Sigmoid colon (tissue), 6 donors: ENCODE measurements at regions not wholly inside any gene's neighbourhood (a gene's known extent, or its start where the extent isn't known, plus 50 kb on each side); places are given as distances from the start of the nearest gene placed in this dataset.

ENCODE experiments used
- DNase-seq: peaks from one replicate; pipeline ENCODE4 v3.0.0-alpha.2; 2019
- H3K27ac ChIP-seq, 4 donors: fragments of 200-600 bp; sonication (generic); one replicate each; pipeline ENCODE4 v1.5.1; 2016 to 2019; ENCODE audit warnings: mild to moderate bottlenecking in 1 of 4
- H3K27me3 ChIP-seq, 3 donors: fragments of 200-600 bp; sonication (generic); one replicate each; pipeline ENCODE4 v1.5.1; 2019; ENCODE audit warnings: mild to moderate bottlenecking in 1 of 3
- H3K36me3 ChIP-seq, 4 donors: fragments of 200-600 bp; sonication (generic); one replicate each; pipeline ENCODE4 v1.5.1; 2016 to 2019
- H3K4me1 ChIP-seq, 4 donors: fragments of 200-600 bp; sonication (generic); one replicate each; pipeline ENCODE4 v1.5.1; 2017 to 2019
- H3K4me3 ChIP-seq, 4 donors: fragments of 200-600 bp; sonication (generic); one replicate each; pipeline ENCODE4 v1.5.1; 2017 to 2019; ENCODE audit warnings: mild to moderate bottlenecking in 2 of 4, moderate library complexity in 1 of 4
- H3K9me3 ChIP-seq, 4 donors: fragments of 200-600 bp in 3 of 4; sonication (generic) in 3 of 4; one replicate each; pipeline versions ENCODE4 v1.5.1 to v1.6.1; 2013 to 2019
- EP300 ChIP-seq, 4 donors: sonication (generic); formaldehyde crosslinking; IDR thresholded peaks; one replicate each; pipeline ENCODE4 v1.6.1; 2017; ENCODE audit warnings: antibody characterized with exemption in 4 of 4
- POLR2A ChIP-seq, 2 donors: fragments of 450-650 bp; IDR thresholded peaks; one replicate each; pipeline ENCODE4 v1.6.1; 2016; ENCODE audit warnings: antibody characterized with exemption in 2 of 2, mild to moderate bottlenecking in 2 of 2, moderate library complexity in 2 of 2
- POLR2AphosphoS5 ChIP-seq, 4 donors: sonication (generic); formaldehyde crosslinking; IDR thresholded peaks; one replicate each; pipeline ENCODE4 v1.6.1; 2017; ENCODE audit warnings: antibody characterized with exemption in 4 of 4
- WGBS, 2 donors: extraction: QIAGEN DNeasy Blood & Tissue Kit; methylation state at CpG; one replicate each; pipeline ENCODE4 v1.1.7; 2013; 5-methylcytosine and 5-hydroxymethylcytosine counted together
- intact Hi-C: fragments of 100-400 bp; cut with DNase I; formaldehyde crosslinking; loops from one replicate; pipeline ENCODE4 v1.15.1; 2023
- TF ChIP-seq, protein P1 (sequence below), 4 experiments: fragments of 450-650 bp in 3 of 4; fragments of 200-600 bp in 1 of 4; IDR thresholded peaks; one replicate each; pipeline ENCODE4 v1.5.1; 2016 to 2019; ENCODE audit warnings: antibody characterized with exemption in 4 of 4, mild to moderate bottlenecking in 3 of 4, moderate library complexity in 2 of 4
- donor health status: healthy with polysubstance abuse.
- donor health status: healthy.

DNA sequence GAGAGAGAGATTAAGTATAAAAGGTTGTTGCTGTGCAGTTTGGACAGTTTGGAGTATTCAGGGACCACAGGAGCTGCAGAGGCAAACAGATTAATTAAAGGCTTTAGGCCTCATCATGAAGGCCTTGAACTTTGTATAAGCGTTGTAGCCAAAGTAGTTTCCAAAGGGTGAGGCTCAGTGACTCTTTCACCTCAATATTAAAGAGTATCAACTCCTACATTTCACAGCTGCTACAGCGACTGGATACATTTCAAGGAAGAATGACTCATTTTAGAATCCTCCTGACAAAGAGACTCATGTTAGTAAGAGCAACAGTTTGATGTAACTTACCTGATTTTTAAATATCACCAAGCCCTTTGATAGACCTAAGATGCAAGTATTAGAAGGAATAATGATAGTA, 355.5 kb downstream of the HLX start:
- intact Hi-C loops, result loop anchor here (10.0 kb wide), 2 partner anchors 200 to 420 kb away; no protein-coding TSS in a partner anchor
- WGBS, 2 donors, result 56 to 65% methylated on average over 2 of the region's 2 CpGs
- H3K36me3 ChIP-seq, result no peaks in the 10 kb centered on the region
- DNase-seq, result no peak
- TF ChIP-seq POLR2A (IDR thresholded peaks at IDR 0.05) (no peak), POLR2AphosphoS5 (IDR thresholded peaks at IDR 0.05) (no peak), EP300 (IDR thresholded peaks at IDR 0.05) (no peak)
- TF ChIP-seq, protein P1, sequence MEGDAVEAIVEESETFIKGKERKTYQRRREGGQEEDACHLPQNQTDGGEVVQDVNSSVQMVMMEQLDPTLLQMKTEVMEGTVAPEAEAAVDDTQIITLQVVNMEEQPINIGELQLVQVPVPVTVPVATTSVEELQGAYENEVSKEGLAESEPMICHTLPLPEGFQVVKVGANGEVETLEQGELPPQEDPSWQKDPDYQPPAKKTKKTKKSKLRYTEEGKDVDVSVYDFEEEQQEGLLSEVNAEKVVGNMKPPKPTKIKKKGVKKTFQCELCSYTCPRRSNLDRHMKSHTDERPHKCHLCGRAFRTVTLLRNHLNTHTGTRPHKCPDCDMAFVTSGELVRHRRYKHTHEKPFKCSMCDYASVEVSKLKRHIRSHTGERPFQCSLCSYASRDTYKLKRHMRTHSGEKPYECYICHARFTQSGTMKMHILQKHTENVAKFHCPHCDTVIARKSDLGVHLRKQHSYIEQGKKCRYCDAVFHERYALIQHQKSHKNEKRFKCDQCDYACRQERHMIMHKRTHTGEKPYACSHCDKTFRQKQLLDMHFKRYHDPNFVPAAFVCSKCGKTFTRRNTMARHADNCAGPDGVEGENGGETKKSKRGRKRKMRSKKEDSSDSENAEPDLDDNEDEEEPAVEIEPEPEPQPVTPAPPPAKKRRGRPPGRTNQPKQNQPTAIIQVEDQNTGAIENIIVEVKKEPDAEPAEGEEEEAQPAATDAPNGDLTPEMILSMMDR (IDR thresholded peaks at IDR 0.05), result no peak
- H3K27ac ChIP-seq, result peak overlapping the region; percentile 3 to 68 (median 34)
- no peaks in the 10 kb centered on the region for H3K9me3 ChIP-seq
- no peaks in the 10 kb centered on the region for H3K27me3 ChIP-seq
- H3K4me3 ChIP-seq, result no peak overlapping the region
- H3K4me1 ChIP-seq, result peaks cover 0 to 42% (median 26%) of the 10 kb centered on the region in 4 donors

DNA sequence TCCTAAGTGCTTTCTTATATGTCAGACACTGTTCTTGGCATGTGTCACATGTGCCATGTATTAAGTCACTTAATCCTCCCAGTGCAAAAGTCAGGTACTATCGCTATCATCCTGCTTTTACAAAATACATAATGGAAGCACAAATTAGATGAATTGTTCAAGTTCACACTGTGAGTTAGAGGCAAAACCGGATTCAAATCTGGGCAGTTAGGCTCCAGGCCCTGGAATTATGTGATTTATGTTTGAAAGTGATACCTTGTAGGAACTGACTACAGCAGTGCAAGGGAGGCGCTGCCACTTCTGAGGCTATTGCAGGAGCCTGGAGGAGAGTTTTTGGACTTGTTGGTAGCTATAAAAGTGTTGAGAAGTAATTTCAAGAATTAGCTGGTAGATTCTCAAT, 358.3 kb downstream of the HLX start:
- 78 to 89% methylated on average over 3 of the region's 3 CpGs for WGBS, 2 donors
- intact Hi-C loops, result loop anchor here (10.0 kb wide), 2 partner anchors 197 to 423 kb away; no protein-coding TSS in a partner anchor

DNA sequence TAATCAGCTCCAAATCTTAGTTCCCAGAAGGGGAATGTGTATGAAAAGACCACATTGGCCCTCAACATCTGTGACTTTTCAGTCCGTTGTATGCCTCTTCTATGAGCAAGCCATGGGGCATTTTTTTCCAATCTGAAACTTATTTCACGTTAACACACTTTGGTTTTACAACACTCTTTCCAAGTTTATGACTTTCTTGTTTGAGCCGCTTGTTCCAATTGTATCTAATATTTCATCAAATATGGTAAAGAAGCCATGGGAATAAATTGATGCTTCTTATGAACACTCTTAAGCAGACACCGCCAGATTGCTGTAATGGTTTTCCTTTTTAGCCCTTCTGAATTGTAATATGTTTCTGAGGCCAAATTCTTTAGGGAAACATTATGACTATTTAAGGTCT, 359.9 kb downstream of the HLX start:
- 54 to 68% methylated on average over 4 of the region's 4 CpGs for WGBS, 2 donors
- intact Hi-C loops, result loop anchor here (10.0 kb wide), 2 partner anchors 196 to 424 kb away; no protein-coding TSS in a partner anchor
- Histone ChIP-seq H3K4me3 (no peak overlapping the region), H3K36me3 (no peaks in the 10 kb centered on the region), H3K4me1 (peaks cover 0 to 41% (median 35%) of the 10 kb centered on the region in 4 donors), H3K27me3 (no peaks in the 10 kb centered on the region), H3K9me3 (no peaks in the 10 kb centered on the region), H3K27ac (no peak overlapping the region)
- no peak for DNase-seq
- TF ChIP-seq, protein P1 (IDR thresholded peaks at IDR 0.05), result no peak
- TF ChIP-seq POLR2A (IDR thresholded peaks at IDR 0.05) (no peak), EP300 (IDR thresholded peaks at IDR 0.05) (no peak), POLR2AphosphoS5 (IDR thresholded peaks at IDR 0.05) (no peak)

More for the DNA sequence above, 358.3 kb downstream of the HLX start:
- no peaks in the 10 kb centered on the region for H3K9me3 ChIP-seq
- H3K4me3 ChIP-seq, result no peak overlapping the region
- H3K36me3 ChIP-seq, result no peaks in the 10 kb centered on the region
- TF ChIP-seq EP300 (IDR thresholded peaks at IDR 0.05) (no peak), POLR2A (IDR thresholded peaks at IDR 0.05) (no peak), POLR2AphosphoS5 (IDR thresholded peaks at IDR 0.05) (no peak)
- TF ChIP-seq, protein P1 (IDR thresholded peaks at IDR 0.05), result no peak
- DNase-seq, result no peak
- no peaks in the 10 kb centered on the region for H3K27me3 ChIP-seq
- peaks cover 0 to 41% (median 35%) of the 10 kb centered on the region in 4 donors for H3K4me1 ChIP-seq
- H3K27ac ChIP-seq, result no peak overlapping the region

DNA sequence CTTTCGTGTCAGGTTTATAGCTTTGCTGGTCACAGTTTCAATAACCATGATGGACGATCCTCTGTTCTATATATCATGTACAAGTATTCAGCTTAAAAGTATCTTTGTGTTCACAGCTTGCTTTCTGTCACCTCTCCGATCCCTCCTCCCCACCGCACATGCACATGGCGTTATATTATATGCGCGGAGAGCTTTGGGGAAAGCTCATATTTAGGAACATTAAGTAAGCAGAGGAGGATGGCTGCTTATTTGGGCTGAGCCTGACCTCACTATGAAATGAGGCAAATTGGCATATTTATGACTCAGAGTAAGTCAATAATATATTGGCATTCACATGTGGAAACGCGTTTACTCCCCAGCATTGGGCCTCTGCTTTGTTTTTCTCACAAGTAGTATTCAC, 360.5 kb downstream of the HLX start:
- TF ChIP-seq POLR2AphosphoS5 (IDR thresholded peaks at IDR 0.05), result no peak
- TF ChIP-seq, protein P1 (IDR thresholded peaks at IDR 0.05), result no peak
- TF ChIP-seq POLR2A (IDR thresholded peaks at IDR 0.05), result no peak
- no peak for TF ChIP-seq EP300 (IDR thresholded peaks at IDR 0.05)
- H3K4me3 ChIP-seq, result no peak overlapping the region
- H3K9me3 ChIP-seq, result no peaks in the 10 kb centered on the region
- DNase-seq, result no peak
- intact Hi-C loops, result loop anchor here (10.0 kb wide), 2 partner anchors 195 to 425 kb away; no protein-coding TSS in a partner anchor
- no peak overlapping the region for H3K27ac ChIP-seq
- no peaks in the 10 kb centered on the region for H3K27me3 ChIP-seq
- peaks cover 0 to 36% (median 33%) of the 10 kb centered on the region in 4 donors for H3K4me1 ChIP-seq
- H3K36me3 ChIP-seq, result no peaks in the 10 kb centered on the region
- WGBS, 2 donors, result 61 to 83% methylated on average over 9 of the region's 9 CpGs

DNA sequence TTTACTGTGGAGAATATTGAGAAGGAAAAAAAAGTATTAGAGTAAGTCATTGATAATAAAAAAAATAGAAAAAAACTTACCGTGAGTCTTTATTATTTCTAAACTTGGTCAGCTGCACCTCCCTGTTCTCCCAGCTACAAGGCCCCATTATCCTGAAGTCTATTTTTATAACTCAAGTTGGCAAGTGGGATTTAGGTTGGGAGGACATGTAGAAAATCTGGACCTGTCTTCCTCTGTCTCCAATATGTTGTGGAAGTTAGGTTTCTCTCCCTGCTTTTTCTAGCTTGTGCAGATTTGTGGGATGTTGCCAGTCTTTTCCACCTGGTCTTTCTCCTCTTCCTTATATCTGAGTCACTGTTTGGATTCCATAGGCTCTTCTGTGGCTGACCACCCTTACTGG, 361.4 kb downstream of the HLX start:
- peak overlapping the region in 3 of 4 donors; percentile 5 to 31 (median 25) for H3K27ac ChIP-seq
- WGBS, 2 donors, result 82 to 83% methylated on average over 1 of the region's 1 CpG

More for the DNA sequence above, 361.4 kb downstream of the HLX start:
- intact Hi-C loops, result no loop called here
- Histone ChIP-seq H3K4me3 (no peak overlapping the region), H3K27me3 (no peaks in the 10 kb centered on the region), H3K9me3 (no peaks in the 10 kb centered on the region), H3K4me1 (peaks cover 0 to 28% (median 25%) of the 10 kb centered on the region in 4 donors), H3K36me3 (no peaks in the 10 kb centered on the region)
- TF ChIP-seq POLR2A (IDR thresholded peaks at IDR 0.05) (no peak), EP300 (IDR thresholded peaks at IDR 0.05) (no peak), POLR2AphosphoS5 (IDR thresholded peaks at IDR 0.05) (no peak)
- TF ChIP-seq, protein P1 (IDR thresholded peaks at IDR 0.05), result no peak
- no peak for DNase-seq
